Stimulated activated CD4-positive, alpha-beta T cell treated with anti-CD3 and anti-CD28 coated beads, TNF-alpha, amount 100 ng/mL, for 24 hours (primary cell): ENCODE measurements at regions not wholly inside any gene's neighbourhood (a gene's known extent, or its start where the extent isn't known, plus 50 kb on each side); places are given as distances from the start of the nearest gene placed in this dataset.

ENCODE experiments used
- DNase-seq, 3 experiments: peaks; one replicate each; pipeline ENCODE4 v3.0.0-alpha.2; 2020; ENCODE audit warnings: low read depth in 3 of 3

- no peak for DNase-seq
Measured at GRCh38 chr15:39444735-39445470, 136.0 kb upstream of the THBS1 start.

- no peak for DNase-seq
Measured at GRCh38 chr15:39445931-39446330, 134.9 kb upstream of the THBS1 start.

GRCh38 chr15:39447346-39447745 is 133.5 kb upstream of the THBS1 start:
- DNase-seq, result no peak

GRCh38 chr15:39447881-39448280 is 133.0 kb upstream of the THBS1 start:
- DNase-seq, result no peak

GRCh38 chr15:39448409-39448808 is 132.5 kb upstream of the THBS1 start:
- DNase-seq, result no peak

GRCh38 chr15:39451121-39451688 is 129.7 kb upstream of the THBS1 start:
- DNase-seq, result no peak

GRCh38 chr15:39451871-39452270 is 129.0 kb upstream of the THBS1 start:
- no peak for DNase-seq

GRCh38 chr15:39453620-39454019 is 127.3 kb upstream of the THBS1 start:
- DNase-seq, result no peak

GRCh38 chr15:39454189-39454986 is 126.5 kb upstream of the THBS1 start:
- no peak for DNase-seq

- DNase-seq, result no peak
Measured at GRCh38 chr15:39455471-39455991, 125.3 kb upstream of the THBS1 start.

GRCh38 chr15:39456159-39456558 is 124.7 kb upstream of the THBS1 start:
- DNase-seq, result no peak

- no peak for DNase-seq
Measured at GRCh38 chr15:39456582-39457330, 124.1 kb upstream of the THBS1 start.

GRCh38 chr15:39458131-39458530 is 122.7 kb upstream of the THBS1 start:
- DNase-seq, result no peak

GRCh38 chr15:39459548-39459947 is 121.3 kb upstream of the THBS1 start:
- DNase-seq, result no peak

- no peak for DNase-seq
Measured at GRCh38 chr15:39460748-39461147, 120.1 kb upstream of the THBS1 start.

- DNase-seq, result no peak
Measured at GRCh38 chr15:39461536-39462130, 119.2 kb upstream of the THBS1 start.

- DNase-seq, result no peak
Measured at GRCh38 chr15:39462691-39463090, 118.2 kb upstream of the THBS1 start.

GRCh38 chr15:39465843-39466749 is 114.8 kb upstream of the THBS1 start:
- DNase-seq, result no peak

GRCh38 chr15:39466750-39467105 is 114.2 kb upstream of the THBS1 start:
- DNase-seq, result no peak

GRCh38 chr15:39468331-39468730 is 112.5 kb upstream of the THBS1 start:
- no peak for DNase-seq

GRCh38 chr15:39468828-39469227 is 112.1 kb upstream of the THBS1 start:
- DNase-seq, result no peak
